ENCODE measurements at regions not wholly inside any gene's neighbourhood (a gene's known extent, or its start where the extent isn't known, plus 50 kb on each side); places are given as distances from the start of the nearest gene placed in this dataset.

GRCh38 chr1:221945669-221946068, 203.8 kb upstream of the DUSP10 start:
- TF ChIP-seq POLR2AphosphoS5 (IDR thresholded peaks at IDR 0.05) (no peak), POLR2A (IDR thresholded peaks at IDR 0.05) (no peak)
